ENCODE measurements at regions not wholly inside any gene's neighbourhood (a gene's known extent, or its start where the extent isn't known, plus 50 kb on each side); places are given as distances from the start of the nearest gene placed in this dataset.
"Not testable (repeated sequence)": the region's sequence is repeated elsewhere in the genome, so short reads cannot be mapped to it uniquely, and the experiment has no call there.

DNA sequence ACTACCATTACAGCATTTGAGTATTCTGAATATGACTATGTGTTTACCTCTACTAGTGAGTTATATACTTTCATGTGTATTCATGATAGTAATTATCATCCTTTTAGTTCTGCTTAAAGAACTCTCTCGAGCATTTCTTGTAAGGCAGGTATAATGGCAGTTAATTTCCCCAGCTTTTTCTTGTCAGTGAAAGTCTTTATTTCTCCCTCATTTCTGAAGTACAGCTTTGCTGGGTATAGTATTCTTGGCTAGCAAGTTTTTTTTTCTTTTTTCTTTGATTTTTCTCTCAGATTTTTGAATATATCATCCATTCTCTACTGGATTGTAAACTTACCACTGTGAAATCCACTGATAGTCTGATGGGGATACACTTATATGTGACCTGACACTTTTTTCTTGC is 165.9 kb upstream of the ARHGAP5 start:
- DNase-seq: no peak

- DNase-seq: no peak
Observed at GRCh38 chr14:31913370-31913769, 163.7 kb upstream of the ARHGAP5 start.

- DNase-seq: not testable (repeated sequence)
Observed at GRCh38 chr14:31918289-31918688, 158.8 kb upstream of the ARHGAP5 start.

- DNase-seq: no peak
Observed at GRCh38 chr14:31920001-31920400, 157.1 kb upstream of the ARHGAP5 start.

- DNase-seq: peak; percentile 25
Observed at GRCh38 chr14:31920989-31921650, 156.0 kb upstream of the ARHGAP5 start.

DNA sequence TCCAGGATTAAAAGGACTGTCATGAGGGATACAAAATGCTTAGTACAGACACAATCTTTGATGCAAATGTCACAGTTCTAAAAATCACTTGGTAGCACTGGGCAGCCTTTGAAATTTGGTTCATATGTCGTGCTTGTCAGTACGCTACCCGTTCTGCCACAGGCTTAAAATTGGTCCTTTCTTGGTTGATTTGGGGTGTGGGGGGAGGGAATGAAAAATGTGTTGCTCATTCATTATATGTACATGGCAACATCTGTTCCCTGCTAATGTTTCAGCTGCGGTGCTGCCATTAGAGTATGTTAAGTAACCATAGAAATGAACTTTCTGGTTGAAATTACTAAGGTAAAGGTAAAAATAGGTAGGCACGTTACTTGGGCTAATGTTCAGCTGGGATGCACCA is 155.4 kb upstream of the ARHGAP5 start:
- DNase-seq: no peak

GRCh38 chr14:31926123-31926522 is 151.0 kb upstream of the ARHGAP5 start:
- DNase-seq: peak; percentile 28

GRCh38 chr14:31926652-31927347 is 150.3 kb upstream of the ARHGAP5 start:
- no peak for DNase-seq

- peak; percentile 96 for DNase-seq
Observed at GRCh38 chr14:31927348-31927832, 149.7 kb upstream of the ARHGAP5 start.

GRCh38 chr14:31930070-31930469 is 147.0 kb upstream of the ARHGAP5 start:
- DNase-seq: no peak

- peak; percentile 84 for DNase-seq
Observed at GRCh38 chr14:31930493-31931240, 146.4 kb upstream of the ARHGAP5 start.

- no peak for DNase-seq
Observed at GRCh38 chr14:31932675-31933074, 144.4 kb upstream of the ARHGAP5 start.

DNA sequence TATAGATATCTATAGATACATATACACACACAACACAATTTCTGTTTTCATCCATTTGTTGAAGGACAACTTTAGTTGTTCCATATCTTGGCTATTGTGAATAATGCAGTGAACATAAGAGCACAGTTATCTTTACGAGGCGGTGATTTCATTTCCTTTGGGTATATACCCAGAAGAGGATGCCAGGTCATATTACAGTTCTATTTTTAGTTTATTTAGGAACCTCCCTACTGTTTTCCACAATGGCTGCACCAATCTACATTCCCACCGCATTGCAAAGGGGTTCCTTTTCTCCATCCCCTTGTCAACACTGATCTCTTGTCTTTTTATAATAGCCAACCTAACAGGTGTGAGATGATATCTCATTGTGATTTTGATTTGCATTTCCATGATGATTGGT is 143.4 kb upstream of the ARHGAP5 start:
- DNase-seq: peak; percentile 45

- DNase-seq: peak; percentile 68
Observed at GRCh38 chr14:31934767-31935266, 142.3 kb upstream of the ARHGAP5 start.

GRCh38 chr14:31935391-31935790 is 141.7 kb upstream of the ARHGAP5 start:
- no peak for DNase-seq

DNA sequence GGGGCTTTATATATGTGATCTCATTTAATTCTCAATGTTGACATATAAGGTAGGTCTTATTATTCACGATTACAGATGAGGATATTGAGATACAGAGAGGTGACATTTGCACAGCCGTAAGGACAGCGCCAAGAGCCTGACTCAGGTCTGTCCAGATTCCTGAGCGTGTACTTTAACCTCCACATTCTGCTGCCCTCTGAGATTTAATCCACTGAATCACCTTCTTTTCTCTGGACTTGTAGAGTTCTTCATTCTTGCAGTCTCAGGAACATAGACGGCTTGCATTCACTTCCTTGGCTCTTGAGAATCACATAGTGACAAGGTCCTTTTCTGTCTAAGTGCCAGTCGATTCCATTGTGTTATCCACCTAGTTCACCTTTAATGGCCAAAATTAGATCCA is 141.0 kb upstream of the ARHGAP5 start:
- no peak for DNase-seq

GRCh38 chr14:31937730-31938346 is 139.3 kb upstream of the ARHGAP5 start:
- DNase-seq: peak; percentile 74

- no peak for DNase-seq
Observed at GRCh38 chr14:31939934-31940333, 137.2 kb upstream of the ARHGAP5 start.

DNA sequence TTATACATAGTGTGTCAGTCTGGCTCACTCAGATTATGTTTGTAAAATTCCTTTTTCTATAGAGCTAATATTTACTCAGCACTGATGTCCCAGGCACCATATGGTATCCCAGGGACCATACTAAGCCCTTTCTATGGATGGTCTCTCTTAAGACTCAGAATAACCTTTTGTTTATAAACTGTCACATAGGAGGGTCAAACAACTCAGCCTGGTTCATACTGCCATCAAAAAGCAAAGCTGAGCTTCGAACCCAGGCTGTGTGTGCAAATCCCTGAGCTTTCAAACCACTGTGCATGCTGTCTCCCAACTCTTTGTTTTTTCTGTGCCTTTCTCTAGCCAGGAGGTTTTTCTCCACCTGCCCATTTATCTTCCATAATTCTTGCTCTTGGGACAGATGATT is 135.6 kb upstream of the ARHGAP5 start:
- DNase-seq: no peak

DNA sequence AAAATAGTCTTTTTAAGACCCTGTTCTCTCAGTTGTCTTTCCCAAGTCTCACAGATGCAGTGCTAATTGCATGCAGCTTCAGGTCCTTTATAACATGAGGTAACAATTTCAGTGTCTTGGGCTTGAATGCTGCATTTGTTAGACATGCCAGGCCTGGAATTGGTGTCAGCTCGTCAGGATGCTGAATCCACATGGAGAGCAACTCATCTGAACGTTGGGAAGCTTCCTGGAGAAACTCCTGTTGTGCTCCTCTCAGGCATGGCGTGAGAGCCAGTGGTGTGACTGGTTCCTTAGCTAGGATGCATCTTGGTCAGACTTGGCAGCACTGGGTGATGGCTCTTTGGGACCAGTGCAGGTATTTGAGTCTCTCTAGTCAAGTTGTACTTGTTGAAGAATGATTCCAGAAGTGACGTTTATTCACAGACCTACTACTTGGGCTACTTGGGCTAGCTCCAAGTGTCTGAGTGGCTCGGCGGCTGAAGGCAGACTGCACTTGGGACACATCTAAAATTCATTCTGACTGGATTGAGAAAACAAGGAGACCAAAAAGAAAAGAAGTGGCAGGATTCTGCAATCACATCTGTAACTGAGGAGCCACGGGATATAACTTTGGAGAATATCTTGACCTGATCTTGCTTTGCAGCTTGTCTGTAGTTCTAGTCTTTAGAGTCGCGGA is 134.8 kb upstream of the ARHGAP5 start:
- DNase-seq: no peak

DNA sequence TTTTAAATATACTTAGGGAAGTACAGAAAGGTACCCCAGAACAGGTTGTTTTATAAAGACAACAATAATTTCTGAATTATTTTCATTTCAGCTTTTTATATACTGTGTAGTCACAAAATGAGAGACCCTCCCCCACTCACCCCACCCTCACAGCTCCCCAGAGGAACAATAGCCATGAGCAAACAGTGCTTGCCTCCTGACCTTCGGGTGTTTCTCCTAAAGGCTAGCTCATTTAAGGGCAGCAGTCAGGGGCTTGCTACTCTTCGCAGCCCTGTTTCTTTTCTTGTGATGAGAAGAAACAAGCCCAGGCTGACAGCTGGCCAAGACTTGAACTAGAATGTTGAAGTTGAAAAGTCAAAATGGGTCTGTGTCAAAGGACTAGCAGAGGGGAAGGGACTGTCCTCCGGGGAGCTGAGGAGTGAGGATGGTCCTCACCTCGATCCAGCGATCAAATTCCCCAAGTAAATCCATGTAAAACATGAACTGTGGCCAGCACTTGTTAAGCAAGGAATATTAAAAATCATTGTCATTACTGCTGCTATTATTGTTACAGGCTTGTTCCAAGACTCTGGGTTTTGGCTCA is 133.8 kb upstream of the ARHGAP5 start:
- no peak for DNase-seq

DNA sequence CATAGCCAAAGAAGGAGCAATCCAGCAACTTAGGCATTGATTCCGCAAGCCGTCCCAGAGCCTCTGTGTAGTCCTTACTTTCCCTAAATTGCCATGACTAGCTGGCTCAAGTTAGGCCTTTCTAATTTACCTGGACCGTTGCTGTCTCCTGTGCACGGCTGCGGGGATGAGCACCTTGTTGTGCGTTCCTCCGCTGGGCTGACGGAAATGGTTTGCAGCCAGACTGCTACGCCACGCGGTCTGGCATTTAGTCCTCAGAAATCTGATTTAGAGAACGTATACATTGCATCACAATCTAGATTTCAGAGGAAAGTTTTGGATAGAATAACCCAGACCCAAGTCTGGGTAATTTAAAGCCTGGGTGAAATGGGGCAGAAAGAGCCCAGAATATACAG is 133.2 kb upstream of the ARHGAP5 start:
- DNase-seq: no peak

Measured in fibroblast of skin of right quadriceps (primary cell).